ENCODE measurements at regions not wholly inside any gene's neighbourhood (a gene's known extent, or its start where the extent isn't known, plus 50 kb on each side); places are given as distances from the start of the nearest gene placed in this dataset.

DNA sequence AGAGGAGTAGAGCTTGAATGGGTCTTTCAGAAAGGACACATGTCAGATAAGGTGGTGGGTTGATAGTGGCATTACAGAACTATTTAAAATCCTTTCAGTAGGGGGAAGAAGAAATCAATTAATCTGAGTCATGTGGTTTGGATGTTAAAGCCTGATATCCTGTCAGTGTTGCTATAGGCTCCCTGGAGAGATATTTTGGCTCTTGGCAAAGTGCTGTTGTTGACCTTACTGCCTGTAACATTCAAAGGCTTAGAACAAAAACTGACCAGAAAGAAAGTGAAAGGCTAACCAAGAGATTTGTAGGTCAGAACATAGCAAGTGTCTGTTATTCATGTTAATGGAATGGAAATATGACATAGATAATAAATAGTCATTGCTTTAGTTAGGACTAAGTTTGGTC is 552.9 kb downstream of the DIPK2A start:
- Histone ChIP-seq H3K9me3 (ENCODE audit: control insufficient read depth, low read length) (no peaks in the 10 kb centered on the region), H3K9ac (ENCODE audit: extremely low read depth, low read length, poor library complexity, severe bottlenecking) (no peak overlapping the region), H3K4me3 (ENCODE audit: low read length) (no peak overlapping the region), H3K36me3 (ENCODE audit: control insufficient read depth, insufficient read depth, low read length) (no peaks in the 10 kb centered on the region), H3K27ac (ENCODE audit: low read depth, low read length) (no peak overlapping the region), H3K27me3 (ENCODE audit: control insufficient read depth, insufficient read depth, low read length, poor library complexity, severe bottlenecking) (no peaks in the 10 kb centered on the region), H3K4me1 (ENCODE audit: control insufficient read depth, insufficient read depth, low read length) (no peaks in the 10 kb centered on the region)
- H3K27ac Mint-ChIP-seq: no peak overlapping the region
- TF ChIP-seq, protein P1, sequence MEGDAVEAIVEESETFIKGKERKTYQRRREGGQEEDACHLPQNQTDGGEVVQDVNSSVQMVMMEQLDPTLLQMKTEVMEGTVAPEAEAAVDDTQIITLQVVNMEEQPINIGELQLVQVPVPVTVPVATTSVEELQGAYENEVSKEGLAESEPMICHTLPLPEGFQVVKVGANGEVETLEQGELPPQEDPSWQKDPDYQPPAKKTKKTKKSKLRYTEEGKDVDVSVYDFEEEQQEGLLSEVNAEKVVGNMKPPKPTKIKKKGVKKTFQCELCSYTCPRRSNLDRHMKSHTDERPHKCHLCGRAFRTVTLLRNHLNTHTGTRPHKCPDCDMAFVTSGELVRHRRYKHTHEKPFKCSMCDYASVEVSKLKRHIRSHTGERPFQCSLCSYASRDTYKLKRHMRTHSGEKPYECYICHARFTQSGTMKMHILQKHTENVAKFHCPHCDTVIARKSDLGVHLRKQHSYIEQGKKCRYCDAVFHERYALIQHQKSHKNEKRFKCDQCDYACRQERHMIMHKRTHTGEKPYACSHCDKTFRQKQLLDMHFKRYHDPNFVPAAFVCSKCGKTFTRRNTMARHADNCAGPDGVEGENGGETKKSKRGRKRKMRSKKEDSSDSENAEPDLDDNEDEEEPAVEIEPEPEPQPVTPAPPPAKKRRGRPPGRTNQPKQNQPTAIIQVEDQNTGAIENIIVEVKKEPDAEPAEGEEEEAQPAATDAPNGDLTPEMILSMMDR (conservative IDR thresholded peaks at IDR 0.05): no peak
- H3K9me3 Mint-ChIP-seq: no peaks in the 10 kb centered on the region
- no peaks in the 10 kb centered on the region for H3K27me3 Mint-ChIP-seq (ENCODE audit: insufficient read depth)
- H3K36me3 Mint-ChIP-seq (ENCODE audit: low read depth): no peaks in the 10 kb centered on the region
- DNase-seq: no peak
- H3K4me1 Mint-ChIP-seq: peaks cover 7% of the 10 kb centered on the region
- no peak overlapping the region for H3K4me3 Mint-ChIP-seq

DNA sequence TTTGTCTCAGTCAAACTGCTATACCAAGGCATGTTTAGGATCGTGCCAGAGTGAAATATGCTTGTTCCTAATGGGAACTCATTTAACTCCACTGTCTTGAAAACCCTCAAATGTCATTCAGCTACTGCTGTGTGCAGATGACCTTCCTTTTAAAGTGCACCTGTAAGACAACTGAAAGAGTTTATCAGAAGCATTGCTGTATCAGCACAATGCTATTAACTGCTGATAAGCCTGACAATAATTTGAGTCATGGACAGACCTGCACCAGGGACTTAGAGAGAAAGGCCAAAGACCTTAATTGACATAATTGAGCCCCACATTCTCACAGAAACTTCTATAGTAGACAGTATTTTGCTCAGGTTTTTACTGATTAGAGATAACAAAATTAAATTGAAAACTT is 557.9 kb downstream of the DIPK2A start:
- 80 to 100% methylated on average over 1 of the region's 1 CpG for WGBS, 2 experiments (ENCODE audit: insufficient coverage in 1 of 2, insufficient read length in 1 of 2)

DNA sequence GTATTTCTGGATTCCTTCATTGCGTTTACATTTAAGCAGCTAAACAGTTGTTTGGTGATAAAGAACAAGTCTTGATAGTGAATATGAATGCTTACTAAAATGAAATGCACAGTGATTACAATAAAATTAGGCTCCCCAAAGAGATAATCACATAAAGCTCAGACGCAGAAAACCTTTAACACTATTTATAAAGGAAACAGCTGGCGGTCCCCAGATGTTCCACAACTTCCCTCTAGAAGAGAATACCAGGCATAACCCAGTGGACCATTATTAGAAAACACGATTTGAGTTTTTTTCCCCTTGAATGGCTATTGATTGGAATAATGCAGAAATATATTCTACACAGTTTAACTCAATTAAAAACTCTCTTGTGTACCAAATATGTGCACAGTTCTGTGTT is 573.2 kb downstream of the DIPK2A start:
- no peak overlapping the region for H3K4me3 Mint-ChIP-seq
- H3K4me1 ChIP-seq (ENCODE audit: control insufficient read depth, insufficient read depth, low read length): peaks cover 8% of the 10 kb centered on the region
- H3K9ac ChIP-seq (ENCODE audit: extremely low read depth, low read length, poor library complexity, severe bottlenecking): no peak overlapping the region
- no peaks in the 10 kb centered on the region for H3K9me3 ChIP-seq (ENCODE audit: control insufficient read depth, low read length)
- peaks cover 2% of the 10 kb centered on the region for H3K9me3 Mint-ChIP-seq
- no peak for DNase-seq
- WGBS, 2 experiments (ENCODE audit: insufficient coverage in 1 of 2, insufficient read length in 1 of 2): 86 to 100% methylated on average over 1 to 3 of the region's 4 CpGs
- TF ChIP-seq, protein P1 (conservative IDR thresholded peaks at IDR 0.05): no peak
- H3K27me3 ChIP-seq (ENCODE audit: control insufficient read depth, insufficient read depth, low read length, poor library complexity, severe bottlenecking): no peaks in the 10 kb centered on the region
- no peak overlapping the region for H3K27ac Mint-ChIP-seq
- H3K4me3 ChIP-seq (ENCODE audit: low read length): no peak overlapping the region
- H3K36me3 ChIP-seq (ENCODE audit: control insufficient read depth, insufficient read depth, low read length): no peaks in the 10 kb centered on the region
- peaks cover 20% of the 10 kb centered on the region for H3K4me1 Mint-ChIP-seq
- no peak overlapping the region for H3K27ac ChIP-seq (ENCODE audit: low read depth, low read length)
- H3K27me3 Mint-ChIP-seq (ENCODE audit: insufficient read depth): no peaks in the 10 kb centered on the region
- H3K36me3 Mint-ChIP-seq (ENCODE audit: low read depth): no peaks in the 10 kb centered on the region

More for the DNA sequence above, 557.9 kb downstream of the DIPK2A start:
- TF ChIP-seq, protein P1 (conservative IDR thresholded peaks at IDR 0.05): no peak
- no peak overlapping the region for H3K9ac ChIP-seq (ENCODE audit: extremely low read depth, low read length, poor library complexity, severe bottlenecking)
- Mint-ChIP-seq H3K27me3 (ENCODE audit: insufficient read depth) (no peaks in the 10 kb centered on the region), H3K4me1 (peaks cover 10% of the 10 kb centered on the region), H3K4me3 (no peak overlapping the region), H3K27ac (no peak overlapping the region), H3K9me3 (no peaks in the 10 kb centered on the region), H3K36me3 (ENCODE audit: low read depth) (no peaks in the 10 kb centered on the region)
- no peak for DNase-seq
- H3K36me3 ChIP-seq (ENCODE audit: control insufficient read depth, insufficient read depth, low read length): no peaks in the 10 kb centered on the region
- H3K9me3 ChIP-seq (ENCODE audit: control insufficient read depth, low read length): no peaks in the 10 kb centered on the region
- H3K27me3 ChIP-seq (ENCODE audit: control insufficient read depth, insufficient read depth, low read length, poor library complexity, severe bottlenecking): no peaks in the 10 kb centered on the region
- H3K4me1 ChIP-seq (ENCODE audit: control insufficient read depth, insufficient read depth, low read length): peaks cover 1% of the 10 kb centered on the region
- no peak overlapping the region for H3K27ac ChIP-seq (ENCODE audit: low read depth, low read length)
- H3K4me3 ChIP-seq (ENCODE audit: low read length): no peak overlapping the region
